Tibial nerve (tissue), 4 donors: ENCODE measurements at regions not wholly inside any gene's neighbourhood (a gene's known extent, or its start where the extent isn't known, plus 50 kb on each side); places are given as distances from the start of the nearest gene placed in this dataset.

Source experiments
- DNase-seq, 2 donors: peaks; one replicate each; pipeline ENCODE4 v3.0.0-alpha.2; 2019; ENCODE audit warnings: low spot score in 2 of 2
- H3K27ac ChIP-seq, 4 donors: fragments of 200-600 bp; sonication (generic) in 3 of 4; one replicate each; pipeline ENCODE4 v1.5.1; 2017 to 2019; ENCODE audit warnings: mild to moderate bottlenecking in 1 of 4
- H3K27me3 ChIP-seq, 2 donors: fragments of 200-600 bp; sonication (generic) in 1 of 2; one replicate each; pipeline versions ENCODE4 v1.5.1 to v1.6.0; 2017 to 2019
- H3K36me3 ChIP-seq, 3 donors: fragments of 200-600 bp; sonication (generic); one replicate each; pipeline ENCODE4 v1.5.1; 2018 to 2019
- H3K4me1 ChIP-seq, 4 donors: fragments of 200-600 bp; sonication (generic) in 3 of 4; one replicate each; pipeline ENCODE4 v1.5.1; 2017 to 2019
- H3K4me3 ChIP-seq, 4 donors: fragments of 200-600 bp; sonication (generic) in 3 of 4; one replicate each; pipeline ENCODE4 v1.5.1; 2017 to 2019; ENCODE audit warnings: mild to moderate bottlenecking in 1 of 4, moderate library complexity in 1 of 4
- H3K9me3 ChIP-seq, 4 donors: fragments of 200-600 bp; sonication (generic) in 3 of 4; one replicate each; pipeline ENCODE4 v1.5.1; 2017 to 2019
- EP300 ChIP-seq, 2 donors: sonication (generic); formaldehyde crosslinking; IDR thresholded peaks; one replicate each; pipeline ENCODE4 v1.6.1; 2017; ENCODE audit warnings: antibody characterized with exemption in 2 of 2, mild to moderate bottlenecking in 1 of 2
- POLR2A ChIP-seq, 2 donors: fragments of 450-650 bp; IDR thresholded peaks; one replicate each; pipeline ENCODE4 v1.6.1; 2017; ENCODE audit warnings: antibody characterized with exemption in 2 of 2, mild to moderate bottlenecking in 2 of 2, moderate library complexity in 2 of 2
- WGBS, 2 donors: methylation state at CpG; one replicate each; pipeline ENCODE4 v1.1.5; 2018; 5-methylcytosine and 5-hydroxymethylcytosine counted together
- TF ChIP-seq, protein P1 (sequence below), 5 experiments: fragments of 200-600 bp in 3 of 5; fragments of 450-650 bp in 2 of 5; sonication (generic) in 3 of 5; IDR thresholded peaks; one replicate each; pipeline ENCODE4 v1.5.1; 2016 to 2019; ENCODE audit warnings: antibody characterized with exemption in 5 of 5, mild to moderate bottlenecking in 3 of 5, moderate library complexity in 2 of 5

GRCh38 chr6:167208819-167209576, 51.2 kb upstream of the GPR31 start:
- no peak for DNase-seq
- Histone ChIP-seq H3K27me3 (no peaks in the 10 kb centered on the region), H3K27ac (no peak overlapping the region), H3K4me1 (no peaks in the 10 kb centered on the region), H3K4me3 (no peak overlapping the region), H3K9me3 (no peaks in the 10 kb centered on the region), H3K36me3 (no peaks in the 10 kb centered on the region)
- 71 to 81% methylated on average over 21 of the region's 21 CpGs for WGBS, 2 donors
- TF ChIP-seq POLR2A (IDR thresholded peaks at IDR 0.05) (no peak), EP300 (IDR thresholded peaks at IDR 0.05) (no peak)
- TF ChIP-seq, protein P1, sequence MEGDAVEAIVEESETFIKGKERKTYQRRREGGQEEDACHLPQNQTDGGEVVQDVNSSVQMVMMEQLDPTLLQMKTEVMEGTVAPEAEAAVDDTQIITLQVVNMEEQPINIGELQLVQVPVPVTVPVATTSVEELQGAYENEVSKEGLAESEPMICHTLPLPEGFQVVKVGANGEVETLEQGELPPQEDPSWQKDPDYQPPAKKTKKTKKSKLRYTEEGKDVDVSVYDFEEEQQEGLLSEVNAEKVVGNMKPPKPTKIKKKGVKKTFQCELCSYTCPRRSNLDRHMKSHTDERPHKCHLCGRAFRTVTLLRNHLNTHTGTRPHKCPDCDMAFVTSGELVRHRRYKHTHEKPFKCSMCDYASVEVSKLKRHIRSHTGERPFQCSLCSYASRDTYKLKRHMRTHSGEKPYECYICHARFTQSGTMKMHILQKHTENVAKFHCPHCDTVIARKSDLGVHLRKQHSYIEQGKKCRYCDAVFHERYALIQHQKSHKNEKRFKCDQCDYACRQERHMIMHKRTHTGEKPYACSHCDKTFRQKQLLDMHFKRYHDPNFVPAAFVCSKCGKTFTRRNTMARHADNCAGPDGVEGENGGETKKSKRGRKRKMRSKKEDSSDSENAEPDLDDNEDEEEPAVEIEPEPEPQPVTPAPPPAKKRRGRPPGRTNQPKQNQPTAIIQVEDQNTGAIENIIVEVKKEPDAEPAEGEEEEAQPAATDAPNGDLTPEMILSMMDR (IDR thresholded peaks at IDR 0.05), result no peak

DNA sequence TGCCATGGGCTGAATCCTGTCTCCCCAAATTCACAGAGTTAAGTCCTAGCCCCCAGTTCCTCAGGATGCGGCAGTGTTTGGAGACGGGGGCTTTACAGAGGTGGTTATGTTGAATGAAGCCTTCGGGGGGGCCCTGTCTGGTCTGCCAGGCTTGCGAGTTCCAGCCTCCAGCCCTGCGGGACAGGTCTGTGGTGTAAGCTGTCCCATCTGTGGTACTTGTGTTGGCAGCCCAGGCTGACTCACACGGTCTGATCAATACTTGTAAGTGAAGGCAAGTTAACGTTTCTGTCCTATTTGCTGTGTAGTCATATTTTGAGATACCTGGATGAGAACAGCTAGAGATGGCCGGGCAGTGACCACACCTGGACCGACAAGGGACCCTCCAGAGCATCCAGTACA, 51.8 kb upstream of the GPR31 start:
- WGBS, 2 donors, result 85 to 86% methylated on average over 9 of the region's 9 CpGs
- Histone ChIP-seq H3K9me3 (no peaks in the 10 kb centered on the region), H3K4me3 (no peak overlapping the region), H3K27me3 (no peaks in the 10 kb centered on the region), H3K4me1 (no peaks in the 10 kb centered on the region), H3K36me3 (no peaks in the 10 kb centered on the region), H3K27ac (no peak overlapping the region)
- DNase-seq, result no peak
- TF ChIP-seq, protein P1 (IDR thresholded peaks at IDR 0.05), result no peak
- TF ChIP-seq POLR2A (IDR thresholded peaks at IDR 0.05) (no peak), EP300 (IDR thresholded peaks at IDR 0.05) (no peak)

- H3K9me3 ChIP-seq, result no peaks in the 10 kb centered on the region
- H3K4me1 ChIP-seq, result no peaks in the 10 kb centered on the region
- H3K36me3 ChIP-seq, result no peaks in the 10 kb centered on the region
- no peaks in the 10 kb centered on the region for H3K27me3 ChIP-seq
- no peak for DNase-seq
- no peak overlapping the region for H3K27ac ChIP-seq
- WGBS, 2 donors, result 67 to 73% methylated on average over 20 to 22 of the region's 23 CpGs
- TF ChIP-seq EP300 (IDR thresholded peaks at IDR 0.05) (no peak), POLR2A (IDR thresholded peaks at IDR 0.05) (no peak)
- TF ChIP-seq, protein P1 (IDR thresholded peaks at IDR 0.05), result no peak
- H3K4me3 ChIP-seq, result no peak overlapping the region
Observed at GRCh38 chr6:167210375-167211294, 52.9 kb upstream of the GPR31 start.

DNA sequence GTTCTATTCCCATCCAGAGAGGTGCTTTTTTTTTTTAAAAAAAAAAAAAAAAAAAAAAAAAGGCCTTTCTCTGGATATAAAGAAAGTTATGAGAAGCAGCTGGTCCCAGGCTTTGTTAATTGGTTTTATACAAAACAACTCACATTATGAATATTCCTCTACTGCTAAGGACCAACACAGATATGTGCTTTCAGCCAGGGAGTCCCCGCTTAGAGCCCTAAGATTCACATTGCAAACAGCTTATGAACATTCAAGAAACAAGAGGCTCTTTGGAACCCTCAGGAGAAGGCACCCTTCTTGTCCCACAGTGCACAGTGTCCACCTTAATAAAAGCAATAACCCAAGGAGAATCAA, 53.5 kb upstream of the GPR31 start:
- Histone ChIP-seq H3K27ac (no peak overlapping the region), H3K27me3 (no peaks in the 10 kb centered on the region), H3K36me3 (no peaks in the 10 kb centered on the region), H3K9me3 (no peaks in the 10 kb centered on the region), H3K4me1 (no peaks in the 10 kb centered on the region), H3K4me3 (no peak overlapping the region)
- TF ChIP-seq EP300 (IDR thresholded peaks at IDR 0.05), result no peak
- TF ChIP-seq, protein P1 (IDR thresholded peaks at IDR 0.05), result no peak
- no peak for TF ChIP-seq POLR2A (IDR thresholded peaks at IDR 0.05)
- WGBS, 2 donors, result 85 to 90% methylated on average over 1 of the region's 1 CpG
- DNase-seq, result no peak
